ENCODE measurements at regions not wholly inside any gene's neighbourhood (a gene's known extent, or its start where the extent isn't known, plus 50 kb on each side); places are given as distances from the start of the nearest gene placed in this dataset.

DNA sequence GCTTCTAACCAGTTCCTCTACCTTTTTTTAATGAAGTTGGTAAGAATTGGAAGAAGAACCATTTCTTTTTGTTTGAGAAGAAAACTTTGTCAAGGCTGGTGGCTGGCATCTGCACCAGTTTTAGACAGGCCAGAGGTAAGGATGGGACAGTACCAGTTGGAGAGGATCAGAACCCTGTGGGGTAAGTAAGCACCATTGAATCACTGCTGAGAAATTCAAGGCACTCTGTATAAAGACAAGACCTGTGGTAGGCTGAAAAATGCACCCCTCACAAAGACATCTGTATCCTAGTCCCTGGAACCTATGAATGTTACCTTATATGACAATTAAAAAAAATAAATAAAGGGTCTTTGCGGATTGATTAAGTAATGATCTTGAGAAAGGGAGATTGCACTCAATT is 166.7 kb upstream of the NRP1 start:
- TF ChIP-seq, protein P1, sequence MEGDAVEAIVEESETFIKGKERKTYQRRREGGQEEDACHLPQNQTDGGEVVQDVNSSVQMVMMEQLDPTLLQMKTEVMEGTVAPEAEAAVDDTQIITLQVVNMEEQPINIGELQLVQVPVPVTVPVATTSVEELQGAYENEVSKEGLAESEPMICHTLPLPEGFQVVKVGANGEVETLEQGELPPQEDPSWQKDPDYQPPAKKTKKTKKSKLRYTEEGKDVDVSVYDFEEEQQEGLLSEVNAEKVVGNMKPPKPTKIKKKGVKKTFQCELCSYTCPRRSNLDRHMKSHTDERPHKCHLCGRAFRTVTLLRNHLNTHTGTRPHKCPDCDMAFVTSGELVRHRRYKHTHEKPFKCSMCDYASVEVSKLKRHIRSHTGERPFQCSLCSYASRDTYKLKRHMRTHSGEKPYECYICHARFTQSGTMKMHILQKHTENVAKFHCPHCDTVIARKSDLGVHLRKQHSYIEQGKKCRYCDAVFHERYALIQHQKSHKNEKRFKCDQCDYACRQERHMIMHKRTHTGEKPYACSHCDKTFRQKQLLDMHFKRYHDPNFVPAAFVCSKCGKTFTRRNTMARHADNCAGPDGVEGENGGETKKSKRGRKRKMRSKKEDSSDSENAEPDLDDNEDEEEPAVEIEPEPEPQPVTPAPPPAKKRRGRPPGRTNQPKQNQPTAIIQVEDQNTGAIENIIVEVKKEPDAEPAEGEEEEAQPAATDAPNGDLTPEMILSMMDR (optimal IDR thresholded peaks at IDR 0.05 in 1 of 3, IDR thresholded peaks at IDR 0.05 in 1 of 3, conservative IDR thresholded peaks at IDR 0.05 in 1 of 3; ENCODE audit: extremely low read depth in 1 of 3, insufficient read depth in 2 of 3, low read length in 3 of 3) = no peak
- no peak for TF ChIP-seq EZH2 (IDR thresholded peaks at IDR 0.05; ENCODE audit: low read length)

All from keratinocyte (primary cell).